ENCODE measurements at regions not wholly inside any gene's neighbourhood (a gene's known extent, or its start where the extent isn't known, plus 50 kb on each side); places are given as distances from the start of the nearest gene placed in this dataset.

DNA sequence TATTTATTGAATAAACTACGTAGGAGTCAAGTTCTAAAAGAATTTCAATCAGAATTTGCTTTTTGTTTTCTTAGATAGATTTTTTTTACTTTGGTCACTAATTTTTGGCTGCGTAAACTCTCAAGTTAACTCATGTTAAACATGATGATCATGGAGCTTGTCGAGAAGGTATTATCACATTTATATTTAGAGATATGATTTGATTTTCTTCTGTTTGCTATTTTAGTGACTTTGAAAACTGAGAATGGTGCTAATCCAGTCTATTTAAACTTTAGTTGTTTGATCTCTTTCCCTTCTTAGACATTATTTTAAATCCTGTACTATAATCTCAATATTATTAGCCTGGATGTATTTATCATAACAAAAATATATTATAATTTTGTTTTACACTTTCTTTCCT is 179.4 kb upstream of the SEMA3C start:
- Mint-ChIP-seq H3K9me3 (no peaks in the 10 kb centered on the region), H3K4me1 (no peaks in the 10 kb centered on the region), H3K4me3 (no peak overlapping the region), H3K27me3 (no peaks in the 10 kb centered on the region), H3K36me3 (no peaks in the 10 kb centered on the region), H3K27ac (no peak overlapping the region)
- H3K27ac ChIP-seq (ENCODE audit: low read depth, low read length): no peak overlapping the region
- ATAC-seq (no peak), DNase-seq (no peak)
- H3K4me3 ChIP-seq (ENCODE audit: low read length): no peak overlapping the region
- no peaks in the 10 kb centered on the region for H3K27me3 ChIP-seq (ENCODE audit: control insufficient read depth in 2 of 2, insufficient read depth in 2 of 2, low read length in 2 of 2)
- no peaks in the 10 kb centered on the region for H3K4me1 ChIP-seq (ENCODE audit: control insufficient read depth in 2 of 2, insufficient read depth in 2 of 2, low read length in 2 of 2)
- no peaks in the 10 kb centered on the region for H3K36me3 ChIP-seq (ENCODE audit: control insufficient read depth in 2 of 3, insufficient read depth in 3 of 3, low read length in 3 of 3)
- POLR2A ChIA-PET: no interaction called here
- intact Hi-C loops (cut with micrococcal nuclease): no loop called here
- CTCF ChIA-PET: no interaction called here
- no peaks in the 10 kb centered on the region for H3K9me3 ChIP-seq (ENCODE audit: control insufficient read depth in 2 of 3, low read length in 3 of 3)

DNA sequence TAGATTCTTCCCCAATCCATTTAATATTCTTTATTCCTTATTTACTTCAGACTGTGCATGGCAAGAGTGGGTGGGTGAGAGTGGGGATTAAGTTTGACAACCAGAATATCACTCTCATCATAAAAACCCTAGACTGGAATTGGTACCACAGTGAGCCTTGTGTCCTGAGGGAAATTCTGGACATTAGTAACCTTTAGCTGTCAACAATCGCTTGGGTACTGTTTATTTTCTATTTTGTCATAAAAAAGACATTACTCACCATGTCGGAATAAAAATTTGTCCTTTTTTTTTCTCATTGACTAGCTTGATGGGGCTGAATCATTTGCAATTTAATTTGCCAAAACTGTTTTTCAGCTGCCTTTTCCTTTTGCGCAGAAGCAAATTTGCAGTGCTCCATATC is 176.1 kb upstream of the SEMA3C start:
- no peaks in the 10 kb centered on the region for H3K27me3 Mint-ChIP-seq
- no peaks in the 10 kb centered on the region for H3K36me3 Mint-ChIP-seq
- intact Hi-C loops (cut with micrococcal nuclease): no loop called here
- Histone ChIP-seq H3K4me3 (ENCODE audit: low read length) (no peak overlapping the region), H3K9me3 (ENCODE audit: control insufficient read depth in 2 of 3, low read length in 3 of 3) (no peaks in the 10 kb centered on the region), H3K4me1 (ENCODE audit: control insufficient read depth in 2 of 2, insufficient read depth in 2 of 2, low read length in 2 of 2) (no peaks in the 10 kb centered on the region), H3K27me3 (ENCODE audit: control insufficient read depth in 2 of 2, insufficient read depth in 2 of 2, low read length in 2 of 2) (no peaks in the 10 kb centered on the region), H3K36me3 (ENCODE audit: control insufficient read depth in 2 of 3, insufficient read depth in 3 of 3, low read length in 3 of 3) (no peaks in the 10 kb centered on the region), H3K27ac (ENCODE audit: low read depth, low read length) (no peak overlapping the region)
- no peak overlapping the region for H3K4me3 Mint-ChIP-seq
- H3K4me1 Mint-ChIP-seq: no peaks in the 10 kb centered on the region
- DNase-seq (no peak), ATAC-seq (no peak)
- CTCF ChIA-PET: no interaction called here
- peaks cover 0 to 3% (median 0%) of the 10 kb centered on the region in 11 donors for H3K9me3 Mint-ChIP-seq
- no peak overlapping the region for H3K27ac Mint-ChIP-seq
- POLR2A ChIA-PET: no interaction called here

DNA sequence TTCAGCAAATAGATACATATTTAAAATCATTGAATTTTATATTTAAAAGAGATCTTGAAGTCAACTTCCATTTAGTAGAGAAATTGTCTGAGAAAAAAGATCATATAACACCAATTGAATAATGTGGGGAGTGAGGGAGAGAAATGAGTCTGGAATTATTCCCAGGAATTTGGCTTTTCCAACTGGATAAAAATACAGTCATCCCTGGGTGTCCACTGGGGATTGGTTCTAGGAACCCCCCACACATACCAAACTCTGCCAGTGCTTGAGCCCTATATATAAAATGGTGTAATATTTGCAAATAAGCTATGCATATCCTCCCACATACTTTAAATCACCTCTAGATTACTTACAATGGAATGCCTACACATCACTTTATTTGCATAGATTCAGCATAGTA is 162.8 kb upstream of the SEMA3C start:
- Mint-ChIP-seq H3K36me3 (no peaks in the 10 kb centered on the region), H3K4me3 (no peak overlapping the region), H3K9me3 (peaks cover 0 to 12% (median 4%) of the 10 kb centered on the region in 11 donors), H3K27ac (no peak overlapping the region), H3K4me1 (no peaks in the 10 kb centered on the region), H3K27me3 (no peaks in the 10 kb centered on the region)
- ATAC-seq: no peak
- Histone ChIP-seq H3K27me3 (ENCODE audit: control insufficient read depth in 2 of 2, insufficient read depth in 2 of 2, low read length in 2 of 2) (no peaks in the 10 kb centered on the region), H3K4me1 (ENCODE audit: control insufficient read depth in 2 of 2, insufficient read depth in 2 of 2, low read length in 2 of 2) (no peaks in the 10 kb centered on the region), H3K27ac (ENCODE audit: low read depth, low read length) (no peak overlapping the region), H3K4me3 (ENCODE audit: low read length) (no peak overlapping the region), H3K36me3 (ENCODE audit: control insufficient read depth in 2 of 3, insufficient read depth in 3 of 3, low read length in 3 of 3) (no peaks in the 10 kb centered on the region), H3K9me3 (ENCODE audit: control insufficient read depth in 2 of 3, low read length in 3 of 3) (no peaks in the 10 kb centered on the region)
- ChIA-PET CTCF (no interaction called here), POLR2A (no interaction called here)
- DNase-seq: no peak
- intact Hi-C loops (cut with micrococcal nuclease): no loop called here

DNA sequence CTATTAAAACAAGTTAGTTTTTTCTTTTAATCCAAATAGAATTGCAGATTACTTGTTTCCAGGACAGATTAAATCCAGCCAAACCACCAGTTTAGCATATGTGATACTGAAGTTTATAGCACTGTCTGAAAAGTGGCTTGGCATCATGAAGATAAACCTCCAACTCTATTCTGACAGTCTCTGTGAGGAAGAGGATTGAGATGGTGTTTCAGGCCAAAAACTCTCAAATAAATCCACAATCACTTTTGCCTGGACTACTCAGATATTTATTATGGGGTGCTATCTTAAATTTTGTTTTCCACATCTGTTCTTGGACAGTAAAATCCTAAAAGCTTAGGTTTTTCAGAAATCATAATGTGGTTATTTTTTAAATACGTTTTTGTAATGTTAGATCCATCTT is 161.7 kb upstream of the SEMA3C start:
- H3K36me3 ChIP-seq (ENCODE audit: control insufficient read depth in 2 of 3, insufficient read depth in 3 of 3, low read length in 3 of 3): no peaks in the 10 kb centered on the region
- CTCF ChIA-PET: no interaction called here

DNA sequence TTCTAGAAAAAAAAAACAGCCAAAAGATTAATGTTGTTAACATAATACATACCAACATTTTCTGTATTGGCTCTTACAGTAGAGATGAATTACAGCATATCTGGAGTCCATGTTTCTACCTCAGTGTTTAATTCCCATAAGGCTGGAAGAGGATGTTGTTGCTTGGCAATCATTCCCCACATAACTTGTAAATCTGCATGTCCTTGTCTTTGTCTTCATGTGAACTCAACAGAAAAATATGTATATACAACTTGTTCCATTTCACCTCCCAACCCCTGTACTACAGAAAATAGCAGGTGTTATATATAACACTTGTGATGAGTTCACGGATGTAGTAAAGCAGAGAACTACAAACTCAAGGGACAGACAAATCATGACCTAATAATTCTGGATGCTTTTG is 160.9 kb upstream of the SEMA3C start:
- Histone ChIP-seq H3K27me3 (ENCODE audit: control insufficient read depth in 2 of 2, insufficient read depth in 2 of 2, low read length in 2 of 2) (no peaks in the 10 kb centered on the region), H3K4me1 (ENCODE audit: control insufficient read depth in 2 of 2, insufficient read depth in 2 of 2, low read length in 2 of 2) (no peaks in the 10 kb centered on the region), H3K36me3 (ENCODE audit: control insufficient read depth in 2 of 3, insufficient read depth in 3 of 3, low read length in 3 of 3) (no peaks in the 10 kb centered on the region), H3K27ac (ENCODE audit: low read depth, low read length) (no peak overlapping the region), H3K9me3 (ENCODE audit: control insufficient read depth in 2 of 3, low read length in 3 of 3) (no peaks in the 10 kb centered on the region), H3K4me3 (ENCODE audit: low read length) (no peak overlapping the region)
- Mint-ChIP-seq H3K36me3 (no peaks in the 10 kb centered on the region), H3K9me3 (peaks cover 0 to 10% (median 4%) of the 10 kb centered on the region in 11 donors), H3K27me3 (no peaks in the 10 kb centered on the region), H3K4me1 (no peaks in the 10 kb centered on the region), H3K4me3 (no peak overlapping the region), H3K27ac (no peak overlapping the region)
- no peak for DNase-seq
- ChIA-PET CTCF (no interaction called here), POLR2A (no interaction called here)
- ATAC-seq: no peak
- intact Hi-C loops (cut with micrococcal nuclease): no loop called here

More for the DNA sequence above, 161.7 kb upstream of the SEMA3C start:
- Mint-ChIP-seq H3K4me3 (no peak overlapping the region), H3K27ac (no peak overlapping the region), H3K27me3 (no peaks in the 10 kb centered on the region), H3K36me3 (no peaks in the 10 kb centered on the region), H3K9me3 (peaks cover 0 to 12% (median 4%) of the 10 kb centered on the region in 11 donors), H3K4me1 (no peaks in the 10 kb centered on the region)
- Histone ChIP-seq H3K4me1 (ENCODE audit: control insufficient read depth in 2 of 2, insufficient read depth in 2 of 2, low read length in 2 of 2) (no peaks in the 10 kb centered on the region), H3K9me3 (ENCODE audit: control insufficient read depth in 2 of 3, low read length in 3 of 3) (no peaks in the 10 kb centered on the region), H3K27me3 (ENCODE audit: control insufficient read depth in 2 of 2, insufficient read depth in 2 of 2, low read length in 2 of 2) (no peaks in the 10 kb centered on the region), H3K4me3 (ENCODE audit: low read length) (no peak overlapping the region), H3K27ac (ENCODE audit: low read depth, low read length) (no peak overlapping the region)
- POLR2A ChIA-PET: no interaction called here
- ATAC-seq (no peak), DNase-seq (no peak)
- intact Hi-C loops (cut with micrococcal nuclease): no loop called here

DNA sequence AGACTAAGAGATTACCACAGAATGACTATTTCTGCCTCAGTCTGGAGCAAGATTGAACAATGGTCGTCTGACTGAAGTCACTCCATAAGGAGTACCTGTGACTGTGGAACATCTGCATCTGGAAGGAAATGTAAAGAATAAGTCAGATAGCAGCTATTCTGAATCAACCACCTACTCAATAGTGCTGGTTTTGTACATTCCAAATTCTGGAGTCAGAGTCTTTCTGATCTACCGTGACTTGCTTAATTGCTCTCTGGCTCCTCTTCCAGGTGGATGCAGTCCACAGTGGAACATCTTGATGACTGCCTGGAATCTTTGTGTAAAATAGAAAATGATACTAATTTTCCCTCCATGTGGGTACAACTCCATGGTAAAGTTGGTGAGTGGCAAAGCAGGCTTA is 156.3 kb upstream of the SEMA3C start:
- no peak for DNase-seq
- Histone ChIP-seq H3K4me3 (ENCODE audit: low read length) (no peak overlapping the region), H3K27me3 (ENCODE audit: control insufficient read depth in 2 of 2, insufficient read depth in 2 of 2, low read length in 2 of 2) (no peaks in the 10 kb centered on the region), H3K36me3 (ENCODE audit: control insufficient read depth in 2 of 3, insufficient read depth in 3 of 3, low read length in 3 of 3) (no peaks in the 10 kb centered on the region), H3K4me1 (ENCODE audit: control insufficient read depth in 2 of 2, insufficient read depth in 2 of 2, low read length in 2 of 2) (no peaks in the 10 kb centered on the region), H3K9me3 (ENCODE audit: control insufficient read depth in 2 of 3, low read length in 3 of 3) (no peaks in the 10 kb centered on the region), H3K27ac (ENCODE audit: low read depth, low read length) (no peak overlapping the region)
- peaks cover 0 to 26% (median 12%) of the 10 kb centered on the region in 11 donors for H3K9me3 Mint-ChIP-seq
- ChIA-PET CTCF (no interaction called here), POLR2A (no interaction called here)
- H3K36me3 Mint-ChIP-seq: no peaks in the 10 kb centered on the region
- ATAC-seq: no peak
- H3K4me1 Mint-ChIP-seq: no peaks in the 10 kb centered on the region
- H3K27ac Mint-ChIP-seq: no peak overlapping the region
- H3K27me3 Mint-ChIP-seq: no peaks in the 10 kb centered on the region
- no peak overlapping the region for H3K4me3 Mint-ChIP-seq
- intact Hi-C loops (cut with micrococcal nuclease): no loop called here

DNA sequence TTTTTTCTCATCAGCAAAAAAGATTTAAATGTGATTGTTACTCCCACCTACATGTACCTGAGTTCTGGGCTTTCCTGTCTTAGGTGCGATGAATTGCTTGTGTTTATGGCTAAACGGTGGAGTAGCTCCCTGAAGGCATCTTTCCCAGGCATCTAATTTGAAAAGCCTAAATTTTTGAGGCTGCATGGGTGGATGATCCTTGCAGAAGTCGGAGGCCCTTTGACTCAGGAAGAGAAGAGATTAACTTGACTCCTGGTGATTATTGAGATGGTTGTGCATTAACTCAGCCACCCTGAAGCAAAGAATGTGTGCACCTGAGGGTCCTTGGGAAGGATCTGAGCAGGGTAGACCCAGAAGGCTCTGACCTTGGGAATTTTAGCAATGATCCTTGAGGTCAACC is 155.6 kb upstream of the SEMA3C start:
- Mint-ChIP-seq H3K4me3 (no peak overlapping the region), H3K4me1 (no peaks in the 10 kb centered on the region), H3K36me3 (no peaks in the 10 kb centered on the region), H3K27me3 (no peaks in the 10 kb centered on the region), H3K9me3 (peaks cover 0 to 22% (median 12%) of the 10 kb centered on the region in 11 donors), H3K27ac (no peak overlapping the region)
- intact Hi-C loops (cut with micrococcal nuclease): no loop called here
- ChIA-PET POLR2A (no interaction called here), CTCF (no interaction called here)
- no peak overlapping the region for H3K4me3 ChIP-seq (ENCODE audit: low read length)
- no peaks in the 10 kb centered on the region for H3K9me3 ChIP-seq (ENCODE audit: control insufficient read depth in 2 of 3, low read length in 3 of 3)
- DNase-seq: no peak
- no peaks in the 10 kb centered on the region for H3K36me3 ChIP-seq (ENCODE audit: control insufficient read depth in 2 of 3, insufficient read depth in 3 of 3, low read length in 3 of 3)
- no peak overlapping the region for H3K27ac ChIP-seq (ENCODE audit: low read depth, low read length)
- no peaks in the 10 kb centered on the region for H3K4me1 ChIP-seq (ENCODE audit: control insufficient read depth in 2 of 2, insufficient read depth in 2 of 2, low read length in 2 of 2)
- no peak for ATAC-seq
- H3K27me3 ChIP-seq (ENCODE audit: control insufficient read depth in 2 of 2, insufficient read depth in 2 of 2, low read length in 2 of 2): no peaks in the 10 kb centered on the region

All from naive thymus-derived CD4-positive, alpha-beta T cell (primary cell).